ENCODE measurements at regions not wholly inside any gene's neighbourhood (a gene's known extent, or its start where the extent isn't known, plus 50 kb on each side); places are given as distances from the start of the nearest gene placed in this dataset.

GRCh38 chr18:38241216-38241615, 675.6 kb upstream of the CELF4 start:
- TF ChIP-seq, protein P1, sequence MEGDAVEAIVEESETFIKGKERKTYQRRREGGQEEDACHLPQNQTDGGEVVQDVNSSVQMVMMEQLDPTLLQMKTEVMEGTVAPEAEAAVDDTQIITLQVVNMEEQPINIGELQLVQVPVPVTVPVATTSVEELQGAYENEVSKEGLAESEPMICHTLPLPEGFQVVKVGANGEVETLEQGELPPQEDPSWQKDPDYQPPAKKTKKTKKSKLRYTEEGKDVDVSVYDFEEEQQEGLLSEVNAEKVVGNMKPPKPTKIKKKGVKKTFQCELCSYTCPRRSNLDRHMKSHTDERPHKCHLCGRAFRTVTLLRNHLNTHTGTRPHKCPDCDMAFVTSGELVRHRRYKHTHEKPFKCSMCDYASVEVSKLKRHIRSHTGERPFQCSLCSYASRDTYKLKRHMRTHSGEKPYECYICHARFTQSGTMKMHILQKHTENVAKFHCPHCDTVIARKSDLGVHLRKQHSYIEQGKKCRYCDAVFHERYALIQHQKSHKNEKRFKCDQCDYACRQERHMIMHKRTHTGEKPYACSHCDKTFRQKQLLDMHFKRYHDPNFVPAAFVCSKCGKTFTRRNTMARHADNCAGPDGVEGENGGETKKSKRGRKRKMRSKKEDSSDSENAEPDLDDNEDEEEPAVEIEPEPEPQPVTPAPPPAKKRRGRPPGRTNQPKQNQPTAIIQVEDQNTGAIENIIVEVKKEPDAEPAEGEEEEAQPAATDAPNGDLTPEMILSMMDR (IDR thresholded peaks at IDR 0.05; ENCODE audit: insufficient read depth, low read length, severe bottlenecking) = no peak
- no peaks in the 10 kb centered on the region for H3K27me3 ChIP-seq (ENCODE audit: control insufficient read depth, insufficient read depth, low read length)
- peak; percentile 90 for DNase-seq (ENCODE audit: low read depth)
- no peaks in the 10 kb centered on the region for H3K36me3 ChIP-seq (ENCODE audit: control insufficient read depth, insufficient read depth, low read length)
- no peak for FAIRE-seq
- H3K4me3 ChIP-seq (ENCODE audit: low read depth, low read length) = no peak overlapping the region

DNA sequence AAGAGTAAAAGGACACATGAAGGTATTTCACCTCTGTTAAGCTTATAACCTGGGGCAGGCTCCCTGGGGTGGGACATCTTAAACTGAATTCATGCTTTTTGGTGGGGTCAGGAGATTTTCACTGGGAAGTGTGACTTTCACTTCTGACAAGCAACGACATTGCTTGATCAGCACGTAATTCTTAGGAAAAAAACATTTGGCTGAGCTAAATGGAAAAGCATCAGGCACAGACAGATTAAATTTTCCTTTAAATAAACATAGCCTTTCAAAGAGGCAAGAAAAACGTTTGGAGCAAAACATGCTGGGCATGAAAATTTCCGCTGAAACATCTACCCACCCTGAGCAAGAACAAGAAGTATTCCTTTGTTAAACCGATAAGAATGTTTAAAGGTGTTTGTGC, 674.0 kb upstream of the CELF4 start:
- TF ChIP-seq, protein P1 (IDR thresholded peaks at IDR 0.05; ENCODE audit: insufficient read depth, low read length, severe bottlenecking) = no peak
- FAIRE-seq = no peak
- no peak overlapping the region for H3K4me3 ChIP-seq (ENCODE audit: low read depth, low read length)
- no peaks in the 10 kb centered on the region for H3K36me3 ChIP-seq (ENCODE audit: control insufficient read depth, insufficient read depth, low read length)
- DNase-seq (ENCODE audit: low read depth) = peak; percentile 18
- no peaks in the 10 kb centered on the region for H3K27me3 ChIP-seq (ENCODE audit: control insufficient read depth, insufficient read depth, low read length)

DNA sequence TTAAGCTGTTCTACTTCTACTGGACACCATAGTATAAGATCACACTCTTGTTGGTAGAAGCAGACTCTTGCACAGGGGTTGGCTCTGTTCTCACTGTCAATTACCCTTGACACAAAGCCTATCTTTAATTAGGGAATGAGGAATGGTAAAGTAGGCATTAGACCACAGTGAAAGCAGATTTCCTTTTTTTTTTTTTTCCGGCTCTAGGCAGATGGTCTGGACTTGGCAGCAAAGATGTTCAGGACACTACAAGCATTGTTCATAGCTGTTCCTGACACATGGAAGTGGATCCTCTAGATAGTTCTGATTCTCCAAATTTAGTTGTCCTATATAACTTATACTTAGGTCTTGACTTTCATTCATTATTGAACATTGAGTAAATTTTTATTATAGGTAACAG, 672.2 kb upstream of the CELF4 start:
- no peak for DNase-seq (ENCODE audit: low read depth)
- Histone ChIP-seq H3K36me3 (ENCODE audit: control insufficient read depth, insufficient read depth, low read length) (no peaks in the 10 kb centered on the region), H3K4me3 (ENCODE audit: low read depth, low read length) (no peak overlapping the region), H3K27me3 (ENCODE audit: control insufficient read depth, insufficient read depth, low read length) (no peaks in the 10 kb centered on the region)
- TF ChIP-seq, protein P1 (IDR thresholded peaks at IDR 0.05; ENCODE audit: insufficient read depth, low read length, severe bottlenecking) = no peak
- no peak for FAIRE-seq

- Histone ChIP-seq H3K27me3 (ENCODE audit: control insufficient read depth, insufficient read depth, low read length) (no peaks in the 10 kb centered on the region), H3K36me3 (ENCODE audit: control insufficient read depth, insufficient read depth, low read length) (no peaks in the 10 kb centered on the region), H3K4me3 (ENCODE audit: low read depth, low read length) (no peak overlapping the region)
- no peak for FAIRE-seq
- TF ChIP-seq, protein P1 (IDR thresholded peaks at IDR 0.05; ENCODE audit: insufficient read depth, low read length, severe bottlenecking) = no peak
- DNase-seq (ENCODE audit: low read depth) = no peak
These were observed 656.0 kb upstream of the CELF4 start for GRCh38 chr18:38221476-38222100.

DNA sequence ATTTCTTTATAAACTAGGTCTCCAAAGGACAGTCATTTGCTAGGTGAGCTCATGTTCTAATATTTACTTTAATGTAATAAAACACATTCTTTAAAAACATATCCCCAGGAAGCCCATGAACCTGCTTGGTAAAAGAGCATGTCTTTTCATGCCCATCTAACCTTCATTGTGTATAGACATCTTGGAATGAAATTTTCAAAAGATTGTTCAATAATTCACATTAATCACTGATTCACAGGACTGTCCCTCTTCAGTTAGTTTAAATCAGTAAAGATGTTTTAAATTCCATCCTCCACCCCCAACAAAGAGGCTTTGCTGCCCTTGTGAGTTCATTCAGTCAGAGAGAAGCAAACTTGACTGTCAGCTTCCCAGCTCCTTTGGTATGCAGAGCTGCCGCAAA, 633.4 kb upstream of the CELF4 start:
- Histone ChIP-seq H3K27me3 (ENCODE audit: control insufficient read depth, insufficient read depth, low read length) (no peaks in the 10 kb centered on the region), H3K36me3 (ENCODE audit: control insufficient read depth, insufficient read depth, low read length) (no peaks in the 10 kb centered on the region), H3K4me3 (ENCODE audit: low read depth, low read length) (no peak overlapping the region)
- DNase-seq (ENCODE audit: low read depth) (peak; percentile 64), FAIRE-seq (no peak)
- TF ChIP-seq, protein P1 (IDR thresholded peaks at IDR 0.05; ENCODE audit: insufficient read depth, low read length, severe bottlenecking) = no peak

DNA sequence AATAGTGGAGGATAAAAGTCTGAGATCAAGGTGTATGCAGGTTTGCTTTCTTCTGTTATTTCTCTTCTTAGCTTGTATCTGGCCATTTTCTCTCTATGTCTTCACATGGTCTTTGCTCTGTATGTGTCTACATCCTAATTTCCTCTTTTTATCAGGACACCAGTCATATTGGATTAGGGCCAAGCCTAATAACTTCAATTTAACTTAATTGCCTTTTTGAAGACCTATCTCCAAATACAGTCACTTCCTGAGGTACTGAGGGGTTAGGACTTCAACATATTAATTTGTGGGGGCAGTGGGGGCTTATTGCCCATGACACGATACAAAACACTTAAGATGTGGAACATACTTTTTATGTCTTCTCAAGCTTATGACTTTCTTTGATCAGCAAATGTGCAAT, 632.9 kb upstream of the CELF4 start:
- TF ChIP-seq, protein P1 (IDR thresholded peaks at IDR 0.05; ENCODE audit: insufficient read depth, low read length, severe bottlenecking) = no peak
- H3K4me3 ChIP-seq (ENCODE audit: low read depth, low read length) = no peak overlapping the region
- FAIRE-seq (no peak), DNase-seq (ENCODE audit: low read depth) (no peak)
- no peaks in the 10 kb centered on the region for H3K27me3 ChIP-seq (ENCODE audit: control insufficient read depth, insufficient read depth, low read length)
- no peaks in the 10 kb centered on the region for H3K36me3 ChIP-seq (ENCODE audit: control insufficient read depth, insufficient read depth, low read length)

Data from bronchial epithelial cell (primary cell).